ENCODE measurements at regions not wholly inside any gene's neighbourhood (a gene's known extent, or its start where the extent isn't known, plus 50 kb on each side); places are given as distances from the start of the nearest gene placed in this dataset.

- no peak for DNase-seq (ENCODE audit: low read depth)
- no peak overlapping the region for H3K4me3 ChIP-seq (ENCODE audit: low read depth, low read length)
- TF ChIP-seq CTCF (IDR thresholded peaks at IDR 0.05; ENCODE audit: insufficient read depth, low read depth, low read length): no peak
Observed at GRCh38 chr1:69376408-69376807, 191.3 kb upstream of the LRRC7 start.

GRCh38 chr1:69377507-69377906, 190.2 kb upstream of the LRRC7 start:
- no peak for TF ChIP-seq CTCF (IDR thresholded peaks at IDR 0.05; ENCODE audit: insufficient read depth, low read depth, low read length)
- DNase-seq (ENCODE audit: low read depth): no peak
- no peak overlapping the region for H3K4me3 ChIP-seq (ENCODE audit: low read depth, low read length)

- no peak for TF ChIP-seq CTCF (IDR thresholded peaks at IDR 0.05; ENCODE audit: insufficient read depth, low read depth, low read length)
- H3K4me3 ChIP-seq (ENCODE audit: low read depth, low read length): no peak overlapping the region
- no peak for DNase-seq (ENCODE audit: low read depth)
Observed at GRCh38 chr1:69388044-69388443, 179.7 kb upstream of the LRRC7 start.

GRCh38 chr1:69400128-69400527, 167.6 kb upstream of the LRRC7 start:
- TF ChIP-seq CTCF (IDR thresholded peaks at IDR 0.05; ENCODE audit: insufficient read depth, low read depth, low read length): no peak
- DNase-seq (ENCODE audit: low read depth): no peak
- no peak overlapping the region for H3K4me3 ChIP-seq (ENCODE audit: low read depth, low read length)

GRCh38 chr1:69401879-69402278, 165.8 kb upstream of the LRRC7 start:
- TF ChIP-seq CTCF (IDR thresholded peaks at IDR 0.05; ENCODE audit: insufficient read depth, low read depth, low read length): no peak
- H3K4me3 ChIP-seq (ENCODE audit: low read depth, low read length): no peak overlapping the region
- no peak for DNase-seq (ENCODE audit: low read depth)

- no peak overlapping the region for H3K4me3 ChIP-seq (ENCODE audit: low read depth, low read length)
- TF ChIP-seq CTCF (IDR thresholded peaks at IDR 0.05; ENCODE audit: insufficient read depth, low read depth, low read length): no peak
- DNase-seq (ENCODE audit: low read depth): no peak
Observed at GRCh38 chr1:69403756-69404320, 163.9 kb upstream of the LRRC7 start.

- no peak overlapping the region for H3K4me3 ChIP-seq (ENCODE audit: low read depth, low read length)
- TF ChIP-seq CTCF (IDR thresholded peaks at IDR 0.05; ENCODE audit: insufficient read depth, low read depth, low read length): no peak
- peak; percentile 2 for DNase-seq (ENCODE audit: low read depth)
Observed at GRCh38 chr1:69404486-69404885, 163.2 kb upstream of the LRRC7 start.
